A549 (cell line): ENCODE measurements at regions not wholly inside any gene's neighbourhood (a gene's known extent, or its start where the extent isn't known, plus 50 kb on each side); places are given as distances from the start of the nearest gene placed in this dataset.

Source experiments
- CBX2 ChIP-seq: fragments of 200-600 bp; sonication (generic); IDR thresholded peaks from 2 replicates; pipeline ENCODE4 v1.6.1; 2016; ENCODE audit warnings: low read depth, mild to moderate bottlenecking, borderline replicate concordance
- EP300 ChIP-seq, 2 experiments: fragments of >200 bp; sonication (Bioruptor Twin); formaldehyde crosslinking; IDR thresholded peaks; 2 replicates in 1 of 2; 3 replicates in 1 of 2; pipeline ENCODE4 v1.6.1; 2016 to 2017
- FOSB ChIP-seq: fragments of 250-450 bp; sonication (Bioruptor Pico); IDR thresholded peaks from 2 replicates; pipeline ENCODE4 v1.5.0; 2020; ENCODE audit warnings: mild to moderate bottlenecking, moderate library complexity
- JUN ChIP-seq, 2 experiments: fragments of >200 bp; sonication (Bioruptor Twin); formaldehyde crosslinking; IDR thresholded peaks; 2 replicates in 1 of 2; 3 replicates in 1 of 2; pipeline ENCODE4 v1.6.1; 2016 to 2017
- KDM5A ChIP-seq: fragments of 200-600 bp; sonication (generic); IDR thresholded peaks from 2 replicates; pipeline ENCODE4 v1.6.1; 2016; ENCODE audit warnings: antibody characterized with exemption, mild to moderate bottlenecking
- NR3C1 ChIP-seq: fragments of >200 bp; sonication (Bioruptor Twin); formaldehyde crosslinking; IDR thresholded peaks from 3 replicates; pipeline ENCODE4 v1.6.1; 2017
- TF ChIP-seq, protein P1 (sequence below): fragments of >200 bp; sonication (Bioruptor Twin); formaldehyde crosslinking; IDR thresholded peaks from 3 replicates; pipeline ENCODE4 v1.5.1; 2016
- TF ChIP-seq, protein P2 (sequence below): IDR thresholded peaks from 2 replicates; pipeline ENCODE4 v1.6.1; 2012
- TF ChIP-seq, protein P3 (sequence below): fragments of 200-600 bp; sonication (generic); IDR thresholded peaks from 2 replicates; pipeline ENCODE4 v1.6.1; 2016; ENCODE audit warnings: antibody characterized with exemption, mild to moderate bottlenecking, moderate library complexity

DNA sequence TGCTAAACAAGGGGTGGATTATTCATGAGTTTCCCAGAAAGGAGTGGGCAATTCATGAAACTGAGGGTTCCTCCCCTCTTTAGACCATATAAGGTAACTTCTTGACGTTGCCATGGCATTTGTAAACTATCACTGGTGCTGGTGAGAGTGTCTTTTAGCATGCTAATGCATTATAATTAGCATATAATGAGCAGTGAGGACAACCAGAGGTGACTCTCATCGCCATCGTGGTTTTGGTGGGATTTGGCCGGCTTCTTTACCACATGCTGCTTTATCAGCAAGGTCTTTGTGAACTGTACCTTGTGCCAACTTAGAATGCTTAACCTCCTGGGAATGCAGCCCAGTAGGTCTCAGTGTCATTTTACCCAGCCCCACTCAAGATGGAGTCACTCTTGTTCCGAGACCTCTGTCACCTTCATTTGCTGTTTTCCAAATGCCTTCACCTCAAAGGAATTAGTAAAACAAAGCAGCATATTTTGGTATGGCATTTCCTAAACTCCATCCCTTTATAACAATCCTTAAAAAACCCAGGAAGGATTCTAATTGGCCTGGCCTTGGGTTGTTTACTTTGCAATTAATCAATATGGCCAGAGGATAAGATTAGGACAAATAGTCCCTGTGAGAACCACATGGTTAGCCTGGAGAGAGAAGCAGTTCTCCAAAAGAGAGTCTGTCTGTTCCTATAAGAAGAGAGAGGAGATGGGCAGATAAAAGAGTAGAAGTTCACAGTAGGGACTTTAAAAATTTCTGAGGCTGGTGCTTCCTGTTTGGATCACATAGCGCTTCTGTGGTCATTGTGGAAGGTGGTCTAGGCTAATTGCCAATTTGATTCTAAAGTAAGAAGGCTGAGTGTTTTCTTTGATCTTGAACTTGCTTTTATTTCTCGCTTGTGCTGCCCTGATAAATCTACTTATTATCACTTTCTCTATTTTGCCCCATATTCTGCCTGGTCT is 155.2 kb upstream of the EOMES start:
- TF ChIP-seq, protein P1, sequence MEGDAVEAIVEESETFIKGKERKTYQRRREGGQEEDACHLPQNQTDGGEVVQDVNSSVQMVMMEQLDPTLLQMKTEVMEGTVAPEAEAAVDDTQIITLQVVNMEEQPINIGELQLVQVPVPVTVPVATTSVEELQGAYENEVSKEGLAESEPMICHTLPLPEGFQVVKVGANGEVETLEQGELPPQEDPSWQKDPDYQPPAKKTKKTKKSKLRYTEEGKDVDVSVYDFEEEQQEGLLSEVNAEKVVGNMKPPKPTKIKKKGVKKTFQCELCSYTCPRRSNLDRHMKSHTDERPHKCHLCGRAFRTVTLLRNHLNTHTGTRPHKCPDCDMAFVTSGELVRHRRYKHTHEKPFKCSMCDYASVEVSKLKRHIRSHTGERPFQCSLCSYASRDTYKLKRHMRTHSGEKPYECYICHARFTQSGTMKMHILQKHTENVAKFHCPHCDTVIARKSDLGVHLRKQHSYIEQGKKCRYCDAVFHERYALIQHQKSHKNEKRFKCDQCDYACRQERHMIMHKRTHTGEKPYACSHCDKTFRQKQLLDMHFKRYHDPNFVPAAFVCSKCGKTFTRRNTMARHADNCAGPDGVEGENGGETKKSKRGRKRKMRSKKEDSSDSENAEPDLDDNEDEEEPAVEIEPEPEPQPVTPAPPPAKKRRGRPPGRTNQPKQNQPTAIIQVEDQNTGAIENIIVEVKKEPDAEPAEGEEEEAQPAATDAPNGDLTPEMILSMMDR: no peak
- TF ChIP-seq JUN (IDR thresholded peaks at IDR 0.05) (no peak), KDM5A (no peak), NR3C1 (no peak), CBX2 (no peak), EP300 (IDR thresholded peaks at IDR 0.05) (no peak), FOSB (no peak)
- TF ChIP-seq, protein P2, sequence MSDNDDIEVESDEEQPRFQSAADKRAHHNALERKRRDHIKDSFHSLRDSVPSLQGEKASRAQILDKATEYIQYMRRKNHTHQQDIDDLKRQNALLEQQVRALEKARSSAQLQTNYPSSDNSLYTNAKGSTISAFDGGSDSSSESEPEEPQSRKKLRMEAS: no peak
- TF ChIP-seq, protein P3, sequence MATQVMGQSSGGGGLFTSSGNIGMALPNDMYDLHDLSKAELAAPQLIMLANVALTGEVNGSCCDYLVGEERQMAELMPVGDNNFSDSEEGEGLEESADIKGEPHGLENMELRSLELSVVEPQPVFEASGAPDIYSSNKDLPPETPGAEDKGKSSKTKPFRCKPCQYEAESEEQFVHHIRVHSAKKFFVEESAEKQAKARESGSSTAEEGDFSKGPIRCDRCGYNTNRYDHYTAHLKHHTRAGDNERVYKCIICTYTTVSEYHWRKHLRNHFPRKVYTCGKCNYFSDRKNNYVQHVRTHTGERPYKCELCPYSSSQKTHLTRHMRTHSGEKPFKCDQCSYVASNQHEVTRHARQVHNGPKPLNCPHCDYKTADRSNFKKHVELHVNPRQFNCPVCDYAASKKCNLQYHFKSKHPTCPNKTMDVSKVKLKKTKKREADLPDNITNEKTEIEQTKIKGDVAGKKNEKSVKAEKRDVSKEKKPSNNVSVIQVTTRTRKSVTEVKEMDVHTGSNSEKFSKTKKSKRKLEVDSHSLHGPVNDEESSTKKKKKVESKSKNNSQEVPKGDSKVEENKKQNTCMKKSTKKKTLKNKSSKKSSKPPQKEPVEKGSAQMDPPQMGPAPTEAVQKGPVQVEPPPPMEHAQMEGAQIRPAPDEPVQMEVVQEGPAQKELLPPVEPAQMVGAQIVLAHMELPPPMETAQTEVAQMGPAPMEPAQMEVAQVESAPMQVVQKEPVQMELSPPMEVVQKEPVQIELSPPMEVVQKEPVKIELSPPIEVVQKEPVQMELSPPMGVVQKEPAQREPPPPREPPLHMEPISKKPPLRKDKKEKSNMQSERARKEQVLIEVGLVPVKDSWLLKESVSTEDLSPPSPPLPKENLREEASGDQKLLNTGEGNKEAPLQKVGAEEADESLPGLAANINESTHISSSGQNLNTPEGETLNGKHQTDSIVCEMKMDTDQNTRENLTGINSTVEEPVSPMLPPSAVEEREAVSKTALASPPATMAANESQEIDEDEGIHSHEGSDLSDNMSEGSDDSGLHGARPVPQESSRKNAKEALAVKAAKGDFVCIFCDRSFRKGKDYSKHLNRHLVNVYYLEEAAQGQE: no peak
